Trophoblast cell (in vitro differentiated cells and primary cell): ENCODE measurements at regions not wholly inside any gene's neighbourhood (a gene's known extent, or its start where the extent isn't known, plus 50 kb on each side); places are given as distances from the start of the nearest gene placed in this dataset.

Experiments used
- DNase-seq, 2 donors: peaks; one replicate each; pipeline ENCODE4 v3.0.0-alpha.2; 2016
- H2AFZ ChIP-seq: 2 replicates; pipeline ENCODE4 v1.6.1; 2013; ENCODE audit warnings: low read length, moderate library complexity, mild to moderate bottlenecking; ENCODE audit not compliant: insufficient read depth, poor library complexity
- H2AK5ac ChIP-seq: 2 replicates; pipeline ENCODE4 v1.6.1; 2013; ENCODE audit warnings: mild to moderate bottlenecking, low read length
- H2BK120ac ChIP-seq: 2 replicates; pipeline ENCODE4 v1.6.1; 2013; ENCODE audit warnings: low read length, mild to moderate bottlenecking, moderate library complexity; ENCODE audit not compliant: insufficient read depth, poor library complexity
- H2BK12ac ChIP-seq: 2 replicates; pipeline ENCODE4 v1.6.1; 2013; ENCODE audit warnings: mild to moderate bottlenecking, low read length, moderate library complexity
- H2BK5ac ChIP-seq: 2 replicates; pipeline ENCODE4 v1.6.1; 2013; ENCODE audit warnings: low read length, low read depth, moderate library complexity, mild to moderate bottlenecking; ENCODE audit not compliant: poor library complexity
- H3K14ac ChIP-seq: 2 replicates; pipeline ENCODE4 v1.6.1; 2013; ENCODE audit warnings: mild to moderate bottlenecking, low read length
- H3K18ac ChIP-seq: 2 replicates; pipeline ENCODE4 v1.6.1; 2013; ENCODE audit warnings: mild to moderate bottlenecking, low read length
- H3K23ac ChIP-seq: 2 replicates; pipeline ENCODE4 v1.6.1; 2013; ENCODE audit warnings: low read length
- H3K27ac ChIP-seq: 2 replicates; pipeline ENCODE4 v1.5.1; 2013; ENCODE audit warnings: low read depth, mild to moderate bottlenecking, inconsistent platforms, low read length, moderate library complexity
- H3K27me3 ChIP-seq: 2 replicates; pipeline ENCODE4 v1.6.1; 2013; ENCODE audit warnings: inconsistent platforms, mild to moderate bottlenecking, low read length, moderate library complexity; ENCODE audit not compliant: insufficient read depth
- H3K36me3 ChIP-seq, 2 experiments: 1 replicate in 1 of 2; 2 replicates in 1 of 2; pipeline ENCODE4 v1.6.1; 2013; ENCODE audit warnings: low read length in 2 of 2, mild to moderate bottlenecking in 2 of 2, moderate library complexity in 1 of 2; ENCODE audit not compliant: insufficient read depth in 2 of 2, control insufficient read depth in 1 of 2
- H3K4ac ChIP-seq: 2 replicates; pipeline ENCODE4 v1.6.1; 2013; ENCODE audit warnings: low read depth, mild to moderate bottlenecking, low read length, moderate library complexity
- H3K4me1 ChIP-seq, 2 experiments: 1 replicate in 1 of 2; 2 replicates in 1 of 2; pipeline ENCODE4 v1.6.1; 2013; ENCODE audit warnings: low read length in 2 of 2, mild to moderate bottlenecking in 2 of 2, moderate library complexity in 1 of 2; ENCODE audit not compliant: insufficient read depth in 2 of 2, control insufficient read depth in 1 of 2
- H3K4me2 ChIP-seq: 2 replicates; pipeline ENCODE4 v1.6.1; 2013; ENCODE audit warnings: inconsistent platforms, mild to moderate bottlenecking, low read length, moderate library complexity
- H3K4me3 ChIP-seq: 2 replicates; pipeline ENCODE4 v1.5.1; 2013; ENCODE audit warnings: mild to moderate bottlenecking, low read depth, low read length, inconsistent platforms
- H3K79me1 ChIP-seq: one replicate; pipeline ENCODE4 v1.6.1; 2013; ENCODE audit warnings: low read length
- H3K79me2 ChIP-seq: 2 replicates; pipeline ENCODE4 v1.6.1; 2013; ENCODE audit warnings: low read length, mild to moderate bottlenecking; ENCODE audit not compliant: control insufficient read depth, insufficient read depth, poor library complexity
- H3K9ac ChIP-seq: 2 replicates; pipeline ENCODE4 v1.6.1; 2013; ENCODE audit warnings: mild to moderate bottlenecking, low read length
- H3K9me3 ChIP-seq: 2 replicates; pipeline ENCODE4 v1.6.1; 2013; ENCODE audit warnings: low read depth, mild to moderate bottlenecking, control low read depth, inconsistent platforms, low read length; ENCODE audit not compliant: insufficient read depth
- H4K12ac ChIP-seq: 2 replicates; pipeline ENCODE4 v1.6.1; 2013; ENCODE audit warnings: low read depth, mild to moderate bottlenecking, low read length, moderate library complexity
- H4K8ac ChIP-seq: 2 replicates; pipeline ENCODE4 v1.6.1; 2013; ENCODE audit warnings: low read depth, mild to moderate bottlenecking, low read length, moderate library complexity
- H4K91ac ChIP-seq: one replicate; pipeline ENCODE4 v1.6.1; 2013; ENCODE audit warnings: low read depth, mild to moderate bottlenecking, low read length, moderate library complexity
- WGBS: extraction: QIAGEN DNeasy Blood & Tissue Kit; methylation state at CpG from one replicate; pipeline ENCODE4 v1.1.7; 2013; ENCODE audit warnings: missing lambda C conversion rate; ENCODE audit not compliant: insufficient read length, insufficient coverage; ENCODE audit errors: extremely low coverage; 5-methylcytosine and 5-hydroxymethylcytosine counted together

GRCh38 chr12:123076604-123077297, 74.1 kb downstream of the PITPNM2 start:
- Histone ChIP-seq H3K4me1 (peaks cover 7 to 8% of the 10 kb centered on the region in 2 experiments), H3K23ac (no peak overlapping the region), H3K4me2 (no peak overlapping the region), H3K36me3 (no peaks in the 10 kb centered on the region), H4K8ac (no peak overlapping the region), H3K9me3 (no peaks in the 10 kb centered on the region), H3K9ac (no peak overlapping the region), H4K91ac (no peak overlapping the region), H3K4ac (no peak overlapping the region), H2AFZ (no peak overlapping the region), H4K12ac (no peak overlapping the region), H3K4me3 (no peak overlapping the region), H3K27me3 (no peaks in the 10 kb centered on the region), H2BK5ac (no peak overlapping the region), H3K14ac (no peak overlapping the region), H2BK120ac (no peak overlapping the region), H3K18ac (no peak overlapping the region), H3K27ac (no peak overlapping the region), H2AK5ac (no peak overlapping the region), H3K79me2 (no peaks in the 10 kb centered on the region), H2BK12ac (no peak overlapping the region), H3K79me1 (no peaks in the 10 kb centered on the region)
- DNase-seq = no peak
- no CpG with 5 or more reads among the region's 11 CpGs for WGBS

GRCh38 chr12:123075646-123076171, 75.2 kb downstream of the PITPNM2 start:
- Histone ChIP-seq H3K79me2 (no peaks in the 10 kb centered on the region), H3K9ac (no peak overlapping the region), H2BK120ac (no peak overlapping the region), H2AK5ac (no peak overlapping the region), H3K4me2 (peak overlapping the region; percentile 3), H3K27ac (no peak overlapping the region), H3K18ac (no peak overlapping the region), H2AFZ (peak overlapping the region; percentile 9), H3K9me3 (no peaks in the 10 kb centered on the region), H3K36me3 (no peaks in the 10 kb centered on the region), H2BK5ac (no peak overlapping the region), H3K4ac (no peak overlapping the region), H2BK12ac (no peak overlapping the region), H3K4me3 (no peak overlapping the region), H3K14ac (no peak overlapping the region), H4K12ac (no peak overlapping the region), H3K23ac (no peak overlapping the region), H4K91ac (no peak overlapping the region), H3K79me1 (no peaks in the 10 kb centered on the region), H3K27me3 (no peaks in the 10 kb centered on the region), H4K8ac (no peak overlapping the region), H3K4me1 (peaks cover 13 to 14% of the 10 kb centered on the region in 2 experiments)
- WGBS = no CpG with 5 or more reads among the region's 16 CpGs
- peak; percentile 89 to 96 for DNase-seq

DNA sequence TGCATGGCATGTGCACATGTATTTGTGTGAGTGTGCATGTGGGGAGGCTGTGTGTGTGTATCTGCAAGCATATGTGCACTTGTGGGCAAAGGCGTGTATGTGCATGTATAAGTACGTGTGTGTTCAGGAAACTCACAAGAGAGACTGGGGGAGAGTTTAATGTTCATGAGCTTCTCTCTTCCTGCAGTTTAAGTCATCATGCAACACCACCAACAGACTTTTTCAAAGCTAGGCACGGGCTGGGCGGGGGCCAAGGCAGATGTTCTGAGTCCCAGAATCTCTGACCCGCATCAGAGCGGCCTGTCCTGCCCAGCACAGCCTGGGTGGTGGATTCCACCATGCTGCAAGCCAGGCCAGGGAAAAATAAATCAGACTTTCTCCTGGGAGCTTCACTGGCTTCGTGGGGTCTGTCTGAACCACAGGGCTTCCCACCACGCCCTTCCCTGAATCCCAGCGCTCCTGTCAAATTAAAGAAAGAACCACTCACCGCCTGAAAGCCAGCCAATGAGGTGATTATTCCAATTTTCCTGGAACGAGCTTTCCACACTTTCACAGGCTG, 75.7 kb downstream of the PITPNM2 start:
- H3K4me1 ChIP-seq = peaks cover 18 to 20% of the 10 kb centered on the region in 2 experiments
- no peaks in the 10 kb centered on the region for H3K27me3 ChIP-seq
- H3K14ac ChIP-seq = no peak overlapping the region
- no CpG with 5 or more reads among the region's 11 CpGs for WGBS
- H4K12ac ChIP-seq = no peak overlapping the region
- H3K9me3 ChIP-seq = no peaks in the 10 kb centered on the region
- no peak overlapping the region for H3K4me2 ChIP-seq
- peak; percentile 70 to 83 for DNase-seq
- peak overlapping the region; percentile 31 for H3K9ac ChIP-seq
- no peak overlapping the region for H3K23ac ChIP-seq
- no peak overlapping the region for H4K8ac ChIP-seq
- H3K4me3 ChIP-seq = no peak overlapping the region
- no peak overlapping the region for H3K27ac ChIP-seq
- H3K79me2 ChIP-seq = no peaks in the 10 kb centered on the region
- H2BK120ac ChIP-seq = no peak overlapping the region
- no peak overlapping the region for H2AK5ac ChIP-seq
- no peaks in the 10 kb centered on the region for H3K79me1 ChIP-seq
- H3K18ac ChIP-seq = no peak overlapping the region
- H3K4ac ChIP-seq = no peak overlapping the region
- H2AFZ ChIP-seq = peak overlapping the region; percentile 9
- H2BK12ac ChIP-seq = no peak overlapping the region
- H3K36me3 ChIP-seq = no peaks in the 10 kb centered on the region
- H4K91ac ChIP-seq = no peak overlapping the region
- H2BK5ac ChIP-seq = no peak overlapping the region

GRCh38 chr12:123073962-123074801, 76.7 kb downstream of the PITPNM2 start:
- Histone ChIP-seq H3K18ac (no peak overlapping the region), H2BK12ac (no peak overlapping the region), H4K91ac (no peak overlapping the region), H3K4me3 (no peak overlapping the region), H3K27me3 (no peaks in the 10 kb centered on the region), H3K9me3 (no peaks in the 10 kb centered on the region), H2AFZ (no peak overlapping the region), H3K27ac (no peak overlapping the region), H3K14ac (no peak overlapping the region), H3K36me3 (no peaks in the 10 kb centered on the region), H3K4me1 (peaks cover 18 to 24% of the 10 kb centered on the region in 2 experiments), H2BK5ac (no peak overlapping the region), H3K79me2 (no peaks in the 10 kb centered on the region), H3K9ac (no peak overlapping the region), H3K4me2 (no peak overlapping the region), H3K4ac (no peak overlapping the region), H3K79me1 (no peaks in the 10 kb centered on the region), H4K12ac (no peak overlapping the region), H2AK5ac (no peak overlapping the region), H2BK120ac (no peak overlapping the region), H4K8ac (no peak overlapping the region), H3K23ac (no peak overlapping the region)
- no CpG with 5 or more reads among the region's 8 CpGs for WGBS
- DNase-seq = no peak
